ENCODE measurements at regions not wholly inside any gene's neighbourhood (a gene's known extent, or its start where the extent isn't known, plus 50 kb on each side); places are given as distances from the start of the nearest gene placed in this dataset.

GRCh38 chr12:88985011-88985410 lies 367.3 kb downstream of the DUSP6 start:
- Histone ChIP-seq H2AFZ (ENCODE audit: low read length) (no peak overlapping the region), H3K4me1 (ENCODE audit: insufficient read depth, low read length, poor library complexity, severe bottlenecking) (no peaks in the 10 kb centered on the region), H3K79me2 (ENCODE audit: insufficient read depth, low read depth, low read length) (no peaks in the 10 kb centered on the region), H4K20me1 (ENCODE audit: insufficient read depth, low read length) (no peaks in the 10 kb centered on the region), H3K4me2 (ENCODE audit: low read length) (no peak overlapping the region), H3K4me3 (ENCODE audit: low read depth, low read length, poor library complexity, severe bottlenecking) (no peak overlapping the region), H3K27ac (ENCODE audit: low read depth, low read length, poor library complexity, severe bottlenecking) (no peak overlapping the region), H3K36me3 (ENCODE audit: insufficient read depth, low read length) (no peaks in the 10 kb centered on the region), H3K9me2 (ENCODE audit: insufficient read depth, low read length) (no peaks in the 10 kb centered on the region), H3K9me3 (ENCODE audit: low read length) (no peaks in the 10 kb centered on the region)
- DNase-seq (ENCODE audit: low spot score) = no peak
- intact Hi-C loops (cut with micrococcal nuclease; ENCODE audit: unreplicated experiment) = no loop called here
- ChIA-PET CTCF (ENCODE audit: unreplicated experiment) (no interaction called here), POLR2A (interaction anchor here (0.7 kb wide), 1 partner anchor 1215 kb away, joined by 3 read pairs; no protein-coding TSS in a partner anchor)
- no peak for TF ChIP-seq EZH2phosphoT487 (IDR thresholded peaks at IDR 0.05; ENCODE audit: borderline replicate concordance, low read depth, low read length)
- TF ChIP-seq CTCF (conservative IDR thresholded peaks at IDR 0.05; ENCODE audit: low read length) = no peak
- BruUV-seq (replicated peaks) = no TSS peak

GRCh38 chr12:88982694-88983093 lies 369.6 kb downstream of the DUSP6 start:
- Histone ChIP-seq H3K9me2 (ENCODE audit: insufficient read depth, low read length) (no peaks in the 10 kb centered on the region), H2AFZ (ENCODE audit: low read length) (no peak overlapping the region), H3K36me3 (ENCODE audit: insufficient read depth, low read length) (no peaks in the 10 kb centered on the region), H4K20me1 (ENCODE audit: insufficient read depth, low read length) (no peaks in the 10 kb centered on the region), H3K79me2 (ENCODE audit: insufficient read depth, low read depth, low read length) (no peaks in the 10 kb centered on the region), H3K4me1 (ENCODE audit: insufficient read depth, low read length, poor library complexity, severe bottlenecking) (no peaks in the 10 kb centered on the region), H3K9me3 (ENCODE audit: low read length) (no peaks in the 10 kb centered on the region), H3K27ac (ENCODE audit: low read depth, low read length, poor library complexity, severe bottlenecking) (no peak overlapping the region), H3K4me2 (ENCODE audit: low read length) (no peak overlapping the region), H3K4me3 (ENCODE audit: low read depth, low read length, poor library complexity, severe bottlenecking) (no peak overlapping the region)
- ChIA-PET CTCF (ENCODE audit: unreplicated experiment) (no interaction called here), POLR2A (no interaction called here)
- intact Hi-C loops (cut with micrococcal nuclease; ENCODE audit: unreplicated experiment) = no loop called here
- DNase-seq (ENCODE audit: low spot score) = no peak
- no TSS peak for BruUV-seq (replicated peaks)
- no peak for TF ChIP-seq CTCF (conservative IDR thresholded peaks at IDR 0.05; ENCODE audit: low read length)
- no peak for TF ChIP-seq EZH2phosphoT487 (IDR thresholded peaks at IDR 0.05; ENCODE audit: borderline replicate concordance, low read depth, low read length)

GRCh38 chr12:88977115-88977514 lies 375.2 kb downstream of the DUSP6 start:
- no peak for TF ChIP-seq CTCF (conservative IDR thresholded peaks at IDR 0.05; ENCODE audit: low read length)
- no peak for TF ChIP-seq EZH2phosphoT487 (IDR thresholded peaks at IDR 0.05; ENCODE audit: borderline replicate concordance, low read depth, low read length)
- no peaks in the 10 kb centered on the region for H3K36me3 ChIP-seq (ENCODE audit: insufficient read depth, low read length)
- no peak overlapping the region for H3K4me3 ChIP-seq (ENCODE audit: low read depth, low read length, poor library complexity, severe bottlenecking)
- H3K9me3 ChIP-seq (ENCODE audit: low read length) = no peaks in the 10 kb centered on the region
- H3K9me2 ChIP-seq (ENCODE audit: insufficient read depth, low read length) = no peaks in the 10 kb centered on the region
- intact Hi-C loops (cut with micrococcal nuclease; ENCODE audit: unreplicated experiment) = no loop called here
- H3K4me1 ChIP-seq (ENCODE audit: insufficient read depth, low read length, poor library complexity, severe bottlenecking) = no peaks in the 10 kb centered on the region
- no peak overlapping the region for H3K4me2 ChIP-seq (ENCODE audit: low read length)
- DNase-seq (ENCODE audit: low spot score) = no peak
- H2AFZ ChIP-seq (ENCODE audit: low read length) = no peak overlapping the region
- CTCF ChIA-PET (ENCODE audit: unreplicated experiment) = no interaction called here
- BruUV-seq (replicated peaks) = no TSS peak
- POLR2A ChIA-PET = no interaction called here
- no peak overlapping the region for H3K27ac ChIP-seq (ENCODE audit: low read depth, low read length, poor library complexity, severe bottlenecking)
- H3K79me2 ChIP-seq (ENCODE audit: insufficient read depth, low read depth, low read length) = no peaks in the 10 kb centered on the region
- H4K20me1 ChIP-seq (ENCODE audit: insufficient read depth, low read length) = no peaks in the 10 kb centered on the region
